Ishikawa (cell line): ENCODE measurements at regions not wholly inside any gene's neighbourhood (a gene's known extent, or its start where the extent isn't known, plus 50 kb on each side); places are given as distances from the start of the nearest gene placed in this dataset.

Source experiments
- CEBPB ChIP-seq: IDR thresholded peaks from 2 replicates; pipeline ENCODE4 v1.6.1; 2012
- CREB1 ChIP-seq: IDR thresholded peaks from 2 replicates; pipeline ENCODE4 v1.6.1; 2012; ENCODE audit warnings: low read depth
- FOXM1 ChIP-seq: IDR thresholded peaks from 2 replicates; pipeline ENCODE4 v1.6.1; 2012; ENCODE audit warnings: low read depth, borderline replicate concordance
- RAD21 ChIP-seq: IDR thresholded peaks from 2 replicates; pipeline ENCODE4 v1.6.1; 2012; ENCODE audit warnings: low read depth
- TAF1 ChIP-seq: IDR thresholded peaks from 2 replicates; pipeline ENCODE4 v1.6.1; 2012; ENCODE audit warnings: low read depth, mild to moderate bottlenecking
- TCF12 ChIP-seq: IDR thresholded peaks from 2 replicates; pipeline ENCODE4 v1.6.1; 2012; ENCODE audit warnings: low read depth
- TEAD4 ChIP-seq: IDR thresholded peaks from 2 replicates; pipeline ENCODE4 v1.6.1; 2012
- TF ChIP-seq, protein P1 (sequence below): IDR thresholded peaks from 2 replicates; pipeline ENCODE4 v1.6.1; 2012; ENCODE audit warnings: low read depth, mild to moderate bottlenecking

DNA sequence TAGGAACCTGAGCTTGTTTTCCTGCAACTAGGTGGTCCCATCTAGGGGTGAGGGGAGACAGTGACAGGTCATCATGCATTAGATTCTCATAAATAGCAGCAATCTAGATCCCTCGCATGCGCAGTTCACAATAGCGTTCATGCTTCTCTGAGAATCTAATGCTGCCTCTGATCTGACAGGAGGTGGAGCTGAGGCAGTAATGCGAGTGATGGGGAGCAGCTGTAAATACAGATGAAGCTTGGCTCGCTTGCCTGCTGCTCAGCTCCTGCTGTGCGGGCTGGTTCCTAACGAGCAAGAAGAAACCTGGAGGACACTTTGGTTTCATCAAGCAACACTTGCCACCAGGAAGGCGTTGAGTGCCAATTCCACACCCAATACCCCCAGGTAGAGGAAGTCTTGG lies 95.1 kb upstream of the OLIG2 start:
- TF ChIP-seq TEAD4 (no peak), TAF1 (no peak), RAD21 (no peak), FOXM1 (no peak), TCF12 (no peak), CEBPB (no peak), CREB1 (no peak)
- TF ChIP-seq, protein P1, sequence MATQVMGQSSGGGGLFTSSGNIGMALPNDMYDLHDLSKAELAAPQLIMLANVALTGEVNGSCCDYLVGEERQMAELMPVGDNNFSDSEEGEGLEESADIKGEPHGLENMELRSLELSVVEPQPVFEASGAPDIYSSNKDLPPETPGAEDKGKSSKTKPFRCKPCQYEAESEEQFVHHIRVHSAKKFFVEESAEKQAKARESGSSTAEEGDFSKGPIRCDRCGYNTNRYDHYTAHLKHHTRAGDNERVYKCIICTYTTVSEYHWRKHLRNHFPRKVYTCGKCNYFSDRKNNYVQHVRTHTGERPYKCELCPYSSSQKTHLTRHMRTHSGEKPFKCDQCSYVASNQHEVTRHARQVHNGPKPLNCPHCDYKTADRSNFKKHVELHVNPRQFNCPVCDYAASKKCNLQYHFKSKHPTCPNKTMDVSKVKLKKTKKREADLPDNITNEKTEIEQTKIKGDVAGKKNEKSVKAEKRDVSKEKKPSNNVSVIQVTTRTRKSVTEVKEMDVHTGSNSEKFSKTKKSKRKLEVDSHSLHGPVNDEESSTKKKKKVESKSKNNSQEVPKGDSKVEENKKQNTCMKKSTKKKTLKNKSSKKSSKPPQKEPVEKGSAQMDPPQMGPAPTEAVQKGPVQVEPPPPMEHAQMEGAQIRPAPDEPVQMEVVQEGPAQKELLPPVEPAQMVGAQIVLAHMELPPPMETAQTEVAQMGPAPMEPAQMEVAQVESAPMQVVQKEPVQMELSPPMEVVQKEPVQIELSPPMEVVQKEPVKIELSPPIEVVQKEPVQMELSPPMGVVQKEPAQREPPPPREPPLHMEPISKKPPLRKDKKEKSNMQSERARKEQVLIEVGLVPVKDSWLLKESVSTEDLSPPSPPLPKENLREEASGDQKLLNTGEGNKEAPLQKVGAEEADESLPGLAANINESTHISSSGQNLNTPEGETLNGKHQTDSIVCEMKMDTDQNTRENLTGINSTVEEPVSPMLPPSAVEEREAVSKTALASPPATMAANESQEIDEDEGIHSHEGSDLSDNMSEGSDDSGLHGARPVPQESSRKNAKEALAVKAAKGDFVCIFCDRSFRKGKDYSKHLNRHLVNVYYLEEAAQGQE = no peak
